ENCODE measurements at regions not wholly inside any gene's neighbourhood (a gene's known extent, or its start where the extent isn't known, plus 50 kb on each side); places are given as distances from the start of the nearest gene placed in this dataset.
"Not testable (repeated sequence)": the region's sequence is repeated elsewhere in the genome, so short reads cannot be mapped to it uniquely, and the experiment has no call there.

- peaks cover 2% of the 10 kb centered on the region for H3K27me3 ChIP-seq (ENCODE audit: insufficient read depth, low read length)
- H3K4me1 ChIP-seq (ENCODE audit: insufficient read depth, low read length), result no peaks in the 10 kb centered on the region
- no peaks in the 10 kb centered on the region for H3K36me3 ChIP-seq (ENCODE audit: insufficient read depth, low read length)
- H2AFZ ChIP-seq (ENCODE audit: low read depth, low read length), result no peak overlapping the region
- H3K9me3 ChIP-seq (ENCODE audit: low read length), result no peaks in the 10 kb centered on the region
- H3K4me3 ChIP-seq (ENCODE audit: low read length), result no peak overlapping the region
Measured at GRCh38 chr2:40666398-40666797, 214.5 kb upstream of the SLC8A1 start.

- Histone ChIP-seq H3K4me1 (ENCODE audit: insufficient read depth, low read length) (no peaks in the 10 kb centered on the region), H3K36me3 (ENCODE audit: insufficient read depth, low read length) (no peaks in the 10 kb centered on the region), H3K27me3 (ENCODE audit: insufficient read depth, low read length) (peaks cover 2% of the 10 kb centered on the region), H3K9me3 (ENCODE audit: low read length) (no peaks in the 10 kb centered on the region), H3K4me3 (ENCODE audit: low read length) (no peak overlapping the region), H2AFZ (ENCODE audit: low read depth, low read length) (no peak overlapping the region)
Measured at GRCh38 chr2:40668425-40668824, 216.5 kb upstream of the SLC8A1 start.

GRCh38 chr2:40676134-40676790 lies 224.4 kb upstream of the SLC8A1 start:
- not testable (repeated sequence) for H3K36me3 ChIP-seq (ENCODE audit: insufficient read depth, low read length); H3K27me3 ChIP-seq (ENCODE audit: insufficient read depth, low read length); H2AFZ ChIP-seq (ENCODE audit: low read depth, low read length); H3K4me3 ChIP-seq (ENCODE audit: low read length); H3K9me3 ChIP-seq (ENCODE audit: low read length); H3K4me1 ChIP-seq (ENCODE audit: insufficient read depth, low read length)

GRCh38 chr2:40680547-40680946 lies 228.7 kb upstream of the SLC8A1 start:
- Histone ChIP-seq H3K9me3 (ENCODE audit: low read length) (no peaks in the 10 kb centered on the region), H3K4me3 (ENCODE audit: low read length) (no peak overlapping the region), H3K4me1 (ENCODE audit: insufficient read depth, low read length) (no peaks in the 10 kb centered on the region), H2AFZ (ENCODE audit: low read depth, low read length) (no peak overlapping the region), H3K36me3 (ENCODE audit: insufficient read depth, low read length) (no peaks in the 10 kb centered on the region), H3K27me3 (ENCODE audit: insufficient read depth, low read length) (no peaks in the 10 kb centered on the region)

GRCh38 chr2:40690036-40690435 lies 238.1 kb upstream of the SLC8A1 start:
- Histone ChIP-seq H3K4me3 (ENCODE audit: low read length) (no peak overlapping the region), H3K9me3 (ENCODE audit: low read length) (no peaks in the 10 kb centered on the region), H3K4me1 (ENCODE audit: insufficient read depth, low read length) (no peaks in the 10 kb centered on the region), H3K36me3 (ENCODE audit: insufficient read depth, low read length) (no peaks in the 10 kb centered on the region), H3K27me3 (ENCODE audit: insufficient read depth, low read length) (no peaks in the 10 kb centered on the region), H2AFZ (ENCODE audit: low read depth, low read length) (no peak overlapping the region)

GRCh38 chr2:40690525-40690924 lies 238.6 kb upstream of the SLC8A1 start:
- no peaks in the 10 kb centered on the region for H3K9me3 ChIP-seq (ENCODE audit: low read length)
- no peak overlapping the region for H3K4me3 ChIP-seq (ENCODE audit: low read length)
- no peak overlapping the region for H2AFZ ChIP-seq (ENCODE audit: low read depth, low read length)
- no peaks in the 10 kb centered on the region for H3K27me3 ChIP-seq (ENCODE audit: insufficient read depth, low read length)
- H3K36me3 ChIP-seq (ENCODE audit: insufficient read depth, low read length), result no peaks in the 10 kb centered on the region
- H3K4me1 ChIP-seq (ENCODE audit: insufficient read depth, low read length), result no peaks in the 10 kb centered on the region

- H3K9me3 ChIP-seq (ENCODE audit: low read length), result no peaks in the 10 kb centered on the region
- no peaks in the 10 kb centered on the region for H3K4me1 ChIP-seq (ENCODE audit: insufficient read depth, low read length)
- H3K36me3 ChIP-seq (ENCODE audit: insufficient read depth, low read length), result no peaks in the 10 kb centered on the region
- no peak overlapping the region for H2AFZ ChIP-seq (ENCODE audit: low read depth, low read length)
- H3K27me3 ChIP-seq (ENCODE audit: insufficient read depth, low read length), result no peaks in the 10 kb centered on the region
- H3K4me3 ChIP-seq (ENCODE audit: low read length), result no peak overlapping the region
Measured at GRCh38 chr2:40700231-40700954, 248.5 kb upstream of the SLC8A1 start.

- not testable (repeated sequence) for H3K9me3 ChIP-seq (ENCODE audit: low read length); H3K4me3 ChIP-seq (ENCODE audit: low read length); H3K4me1 ChIP-seq (ENCODE audit: insufficient read depth, low read length); H3K27me3 ChIP-seq (ENCODE audit: insufficient read depth, low read length); H3K36me3 ChIP-seq (ENCODE audit: insufficient read depth, low read length); H2AFZ ChIP-seq (ENCODE audit: low read depth, low read length)
Measured at GRCh38 chr2:40712197-40712894, 260.5 kb upstream of the SLC8A1 start.

GRCh38 chr2:40716879-40717278 lies 265.0 kb upstream of the SLC8A1 start:
- no peak overlapping the region for H3K4me3 ChIP-seq (ENCODE audit: low read length)
- H3K4me1 ChIP-seq (ENCODE audit: insufficient read depth, low read length), result no peaks in the 10 kb centered on the region
- no peak overlapping the region for H2AFZ ChIP-seq (ENCODE audit: low read depth, low read length)
- H3K27me3 ChIP-seq (ENCODE audit: insufficient read depth, low read length), result no peaks in the 10 kb centered on the region
- H3K9me3 ChIP-seq (ENCODE audit: low read length), result no peaks in the 10 kb centered on the region
- no peaks in the 10 kb centered on the region for H3K36me3 ChIP-seq (ENCODE audit: insufficient read depth, low read length)

- Histone ChIP-seq H3K9me3 (ENCODE audit: low read length) (no peaks in the 10 kb centered on the region), H2AFZ (ENCODE audit: low read depth, low read length) (no peak overlapping the region), H3K4me3 (ENCODE audit: low read length) (no peak overlapping the region), H3K27me3 (ENCODE audit: insufficient read depth, low read length) (no peaks in the 10 kb centered on the region), H3K4me1 (ENCODE audit: insufficient read depth, low read length) (no peaks in the 10 kb centered on the region), H3K36me3 (ENCODE audit: insufficient read depth, low read length) (no peaks in the 10 kb centered on the region)
Measured at GRCh38 chr2:40719414-40719813, 267.5 kb upstream of the SLC8A1 start.

GRCh38 chr2:40721595-40721994 lies 269.7 kb upstream of the SLC8A1 start:
- no peaks in the 10 kb centered on the region for H3K9me3 ChIP-seq (ENCODE audit: low read length)
- no peaks in the 10 kb centered on the region for H3K36me3 ChIP-seq (ENCODE audit: insufficient read depth, low read length)
- no peak overlapping the region for H2AFZ ChIP-seq (ENCODE audit: low read depth, low read length)
- no peaks in the 10 kb centered on the region for H3K4me1 ChIP-seq (ENCODE audit: insufficient read depth, low read length)
- no peaks in the 10 kb centered on the region for H3K27me3 ChIP-seq (ENCODE audit: insufficient read depth, low read length)
- no peak overlapping the region for H3K4me3 ChIP-seq (ENCODE audit: low read length)

GRCh38 chr2:40723194-40723593 lies 271.3 kb upstream of the SLC8A1 start:
- no peak overlapping the region for H3K4me3 ChIP-seq (ENCODE audit: low read length)

GRCh38 chr2:40725040-40725439 lies 273.1 kb upstream of the SLC8A1 start:
- Histone ChIP-seq H3K27me3 (ENCODE audit: insufficient read depth, low read length) (no peaks in the 10 kb centered on the region), H3K9me3 (ENCODE audit: low read length) (no peaks in the 10 kb centered on the region), H3K36me3 (ENCODE audit: insufficient read depth, low read length) (no peaks in the 10 kb centered on the region), H3K4me3 (ENCODE audit: low read length) (no peak overlapping the region), H2AFZ (ENCODE audit: low read depth, low read length) (no peak overlapping the region), H3K4me1 (ENCODE audit: insufficient read depth, low read length) (no peaks in the 10 kb centered on the region)

More at GRCh38 chr2:40723194-40723593, 271.3 kb upstream of the SLC8A1 start:
- Histone ChIP-seq H3K9me3 (ENCODE audit: low read length) (no peaks in the 10 kb centered on the region), H3K36me3 (ENCODE audit: insufficient read depth, low read length) (no peaks in the 10 kb centered on the region), H2AFZ (ENCODE audit: low read depth, low read length) (no peak overlapping the region), H3K27me3 (ENCODE audit: insufficient read depth, low read length) (no peaks in the 10 kb centered on the region), H3K4me1 (ENCODE audit: insufficient read depth, low read length) (no peaks in the 10 kb centered on the region)
